GM10266 (cell line): ENCODE measurements at regions not wholly inside any gene's neighbourhood (a gene's known extent, or its start where the extent isn't known, plus 50 kb on each side); places are given as distances from the start of the nearest gene placed in this dataset.

Experiments used
- DNase-seq: peaks from one replicate; pipeline ENCODE4 v3.0.0; 2012; ENCODE audit errors: extremely low spot score
- CTCF ChIP-seq: IDR thresholded peaks from 2 replicates; pipeline ENCODE4 v1.5.1; 2012; ENCODE audit warnings: mild to moderate bottlenecking, low read depth; ENCODE audit not compliant: control insufficient read depth, insufficient read depth; ENCODE audit errors: missing control alignments

- DNase-seq, result no peak
- TF ChIP-seq CTCF, result no peak
Measured at GRCh38 chr5:42953041-42953440, 87.1 kb downstream of the ANXA2R start.

- no peak for TF ChIP-seq CTCF
- no peak for DNase-seq
Measured at GRCh38 chr5:42952578-42952974, 87.5 kb downstream of the ANXA2R start.

GRCh38 chr5:42951293-42951840, 88.8 kb downstream of the ANXA2R start:
- DNase-seq, result peak; percentile 80
- no peak for TF ChIP-seq CTCF

- DNase-seq, result peak; percentile 66
Measured at GRCh38 chr5:42950456-42951292, 89.4 kb downstream of the ANXA2R start.

GRCh38 chr5:42950116-42950455, 90.0 kb downstream of the ANXA2R start:
- no peak for DNase-seq
- no peak for TF ChIP-seq CTCF

More at GRCh38 chr5:42950456-42951292, 89.4 kb downstream of the ANXA2R start:
- no peak for TF ChIP-seq CTCF

GRCh38 chr5:42949348-42950115, 90.6 kb downstream of the ANXA2R start:
- DNase-seq, result peak; percentile 67
- TF ChIP-seq CTCF, result peak; percentile 43
